HTR-8/SVneo (cell line): ENCODE measurements at regions not wholly inside any gene's neighbourhood (a gene's known extent, or its start where the extent isn't known, plus 50 kb on each side); places are given as distances from the start of the nearest gene placed in this dataset.
"Not testable (repeated sequence)": the region's sequence is repeated elsewhere in the genome, so short reads cannot be mapped to it uniquely, and the experiment has no call there.

Source experiments
- DNase-seq: peaks from one replicate; pipeline ENCODE4 v3.0.0; 2011; ENCODE audit warnings: low spot score, mixed read lengths; ENCODE audit not compliant: insufficient read length
- FAIRE-seq: peaks from 2 replicates; lab custom pipeline; 2011; peaks lifted over from hg19 to GRCh38; lab: Jason Lieb, UNC

DNA sequence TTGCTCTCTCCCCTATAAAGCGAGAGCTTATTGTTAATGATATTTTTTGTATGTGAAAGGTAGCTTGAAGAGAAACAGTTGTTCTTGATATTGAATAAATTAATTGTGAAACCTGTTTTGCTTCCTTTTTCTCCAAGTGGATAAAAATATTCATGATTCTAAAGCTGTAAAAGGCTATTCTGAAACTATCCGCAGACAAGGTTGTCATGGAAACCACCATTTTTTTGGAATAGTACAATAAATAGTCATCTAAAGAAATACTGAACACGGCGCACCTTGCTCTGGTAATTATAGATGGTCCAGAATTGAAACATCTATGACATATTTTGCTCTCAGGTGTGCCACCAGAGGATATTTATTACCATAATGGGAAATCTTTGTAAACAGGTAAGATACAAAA is 1103.0 kb upstream of the SLC39A10 start:
- no peak for FAIRE-seq
- DNase-seq, result no peak

- FAIRE-seq (no peak), DNase-seq (no peak)
Measured at GRCh38 chr2:194550702-194551101, 1106.3 kb upstream of the SLC39A10 start.

DNA sequence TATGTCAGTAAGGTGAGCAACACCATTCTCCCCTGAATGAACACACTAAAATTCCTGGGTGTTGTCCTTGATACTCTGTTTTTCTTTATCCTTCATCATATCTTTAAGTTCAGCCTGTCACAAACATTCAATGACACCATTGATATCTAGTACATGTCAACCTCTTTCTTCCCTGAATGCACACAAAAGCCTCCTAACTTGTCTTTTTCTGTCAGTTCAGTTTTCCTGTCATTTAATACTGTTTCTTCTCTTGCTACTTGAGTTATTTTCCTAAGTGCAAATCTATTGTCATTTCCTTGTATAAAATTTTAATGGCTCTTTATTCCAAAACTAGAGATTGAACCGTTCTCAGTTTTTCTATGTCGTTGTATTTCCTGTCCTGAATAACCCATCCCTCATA is 1107.6 kb upstream of the SLC39A10 start:
- no peak for DNase-seq
- FAIRE-seq, result no peak

GRCh38 chr2:194545978-194546377 is 1111.0 kb upstream of the SLC39A10 start:
- no peak for FAIRE-seq
- no peak for DNase-seq

DNA sequence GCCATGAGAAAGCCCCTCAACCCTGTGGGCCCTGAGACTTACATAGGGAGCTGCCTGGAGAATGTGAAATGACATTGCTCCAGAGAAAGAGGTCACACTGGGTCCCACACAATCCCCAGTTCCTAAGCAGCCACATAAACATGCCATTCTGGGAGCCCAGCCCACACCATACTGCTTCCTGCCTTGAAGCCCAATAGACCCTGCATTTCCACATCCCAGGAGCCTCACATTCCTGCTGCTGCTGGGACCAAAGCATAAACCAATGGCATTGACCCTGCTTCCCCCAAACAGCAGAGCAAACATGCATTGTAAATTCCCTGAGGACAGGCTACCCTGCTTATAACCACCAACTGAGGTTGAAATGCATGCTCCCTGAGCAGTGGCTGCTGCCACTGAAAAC is 1117.6 kb upstream of the SLC39A10 start:
- no peak for DNase-seq
- FAIRE-seq, result no peak

GRCh38 chr2:194526121-194526520 is 1130.9 kb upstream of the SLC39A10 start:
- no peak for DNase-seq
- no peak for FAIRE-seq

GRCh38 chr2:194514281-194514680 is 1142.7 kb upstream of the SLC39A10 start:
- DNase-seq, result no peak
- no peak for FAIRE-seq

DNA sequence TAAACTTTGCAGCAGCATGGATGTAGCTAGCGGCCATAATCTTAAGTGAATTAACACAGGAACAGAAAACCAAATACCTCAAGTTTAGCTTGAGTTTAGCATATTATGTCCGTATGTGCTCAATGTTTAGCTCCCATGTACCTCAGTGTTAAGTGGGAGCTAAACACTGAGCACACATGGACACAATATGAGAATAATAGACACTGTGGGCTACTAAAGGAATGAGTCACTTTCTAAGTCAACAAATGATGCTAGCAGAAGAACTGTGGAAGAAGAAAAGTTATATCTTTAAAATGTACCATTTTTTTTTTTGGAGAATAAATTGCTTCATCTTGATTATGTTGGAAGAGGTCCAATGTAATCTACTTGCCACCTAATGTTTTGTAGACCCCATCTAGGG is 1146.0 kb upstream of the SLC39A10 start:
- FAIRE-seq, result peak; percentile 89

GRCh38 chr2:194504876-194505275 is 1152.2 kb upstream of the SLC39A10 start:
- FAIRE-seq, DNase-seq: not testable (repeated sequence)

More for the DNA sequence above, 1146.0 kb upstream of the SLC39A10 start:
- not testable (repeated sequence) for DNase-seq

DNA sequence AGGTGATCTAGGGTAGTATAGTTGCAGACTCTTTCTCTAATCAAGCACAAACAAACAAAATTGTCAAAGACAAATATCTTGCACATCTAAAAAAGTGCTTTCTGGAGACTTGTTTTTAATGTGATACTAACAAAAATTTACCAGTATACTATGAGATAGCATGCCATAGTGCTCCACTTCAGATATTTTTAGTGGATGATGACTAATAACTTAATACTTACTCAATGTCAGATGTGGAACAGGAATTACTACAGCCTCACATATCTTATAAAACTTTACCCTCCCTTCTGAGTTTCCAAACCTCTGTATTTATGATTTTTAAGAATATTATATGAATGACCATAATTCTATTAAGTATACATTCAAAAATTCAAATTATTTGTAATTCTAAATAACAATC is 1162.0 kb upstream of the SLC39A10 start:
- FAIRE-seq, result no peak
- no peak for DNase-seq

DNA sequence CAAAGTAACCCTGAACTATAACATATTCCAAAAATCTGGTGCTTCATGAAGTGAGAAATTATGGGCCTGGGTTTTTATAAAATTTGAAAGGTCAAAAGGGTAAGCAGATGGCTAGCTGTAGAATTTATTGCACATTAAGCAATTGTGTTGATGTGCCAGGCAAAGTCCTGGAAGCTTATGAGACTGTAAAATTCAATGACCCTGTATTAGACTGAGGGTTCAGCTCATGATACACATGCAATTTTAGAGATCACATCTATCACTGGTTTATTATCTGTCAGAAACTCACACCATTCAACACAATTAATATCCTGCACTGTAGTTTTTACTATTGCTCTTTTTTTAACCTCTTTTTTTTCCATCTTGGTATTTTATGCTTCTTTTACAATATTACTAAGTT is 1162.6 kb upstream of the SLC39A10 start:
- DNase-seq, result no peak
- FAIRE-seq, result no peak

- no peak for DNase-seq
- FAIRE-seq, result peak; percentile 26
Measured at GRCh38 chr2:194491409-194492115, 1165.5 kb upstream of the SLC39A10 start.

DNA sequence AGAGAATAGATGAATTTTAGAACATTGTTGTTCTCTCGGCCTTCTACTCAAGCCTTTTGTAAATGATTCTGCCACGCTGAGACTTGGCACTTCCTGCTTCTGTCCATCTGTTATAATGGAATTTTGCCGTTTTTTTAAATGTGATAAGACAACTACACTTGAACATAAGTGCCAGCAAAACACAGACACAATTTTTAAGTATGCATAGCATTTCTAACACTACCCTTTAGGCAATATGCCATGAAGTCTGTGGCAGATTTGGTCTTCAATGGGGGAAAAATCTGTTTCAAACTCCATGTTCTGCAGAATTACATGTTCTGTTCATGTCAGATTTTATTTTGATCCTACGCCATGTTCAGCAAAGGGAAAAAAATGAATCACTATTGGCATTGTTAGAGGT is 1170.7 kb upstream of the SLC39A10 start:
- no peak for DNase-seq
- no peak for FAIRE-seq

- FAIRE-seq (no peak), DNase-seq (no peak)
Measured at GRCh38 chr2:194483041-194483440, 1174.0 kb upstream of the SLC39A10 start.

- no peak for DNase-seq
- no peak for FAIRE-seq
Measured at GRCh38 chr2:194465641-194466040, 1191.4 kb upstream of the SLC39A10 start.

DNA sequence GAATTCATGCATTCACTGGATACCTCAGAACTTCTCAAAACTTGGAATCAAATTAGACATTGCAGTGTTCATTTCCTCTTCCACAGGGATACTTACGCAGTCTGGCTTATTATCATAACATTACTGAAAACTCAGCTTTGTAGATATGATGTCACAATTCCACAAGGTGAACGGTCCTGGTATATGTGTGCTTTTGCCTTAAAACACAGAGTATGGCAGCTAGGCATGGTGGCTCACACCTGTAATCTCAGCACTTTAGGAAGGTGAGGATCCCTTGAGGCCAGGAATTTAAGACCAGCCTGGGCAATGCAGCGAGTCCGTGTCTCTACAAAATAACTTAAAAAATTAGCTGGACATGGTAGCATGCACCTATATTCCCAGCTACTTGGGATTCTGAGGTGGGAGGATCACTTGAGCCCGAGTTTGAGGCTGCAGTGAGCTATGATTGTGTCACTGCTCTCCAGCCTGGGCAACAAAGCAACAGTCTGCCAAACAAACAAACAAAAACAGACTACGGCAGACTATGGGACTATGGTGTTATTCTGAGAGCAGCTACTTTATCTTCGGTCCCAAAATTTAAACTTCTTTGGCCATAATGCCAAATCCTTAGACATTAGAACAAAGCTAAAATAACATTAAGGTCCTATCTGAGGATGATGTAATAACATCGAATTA is 1191.9 kb upstream of the SLC39A10 start:
- peak; percentile 13 for FAIRE-seq
- DNase-seq, result no peak

DNA sequence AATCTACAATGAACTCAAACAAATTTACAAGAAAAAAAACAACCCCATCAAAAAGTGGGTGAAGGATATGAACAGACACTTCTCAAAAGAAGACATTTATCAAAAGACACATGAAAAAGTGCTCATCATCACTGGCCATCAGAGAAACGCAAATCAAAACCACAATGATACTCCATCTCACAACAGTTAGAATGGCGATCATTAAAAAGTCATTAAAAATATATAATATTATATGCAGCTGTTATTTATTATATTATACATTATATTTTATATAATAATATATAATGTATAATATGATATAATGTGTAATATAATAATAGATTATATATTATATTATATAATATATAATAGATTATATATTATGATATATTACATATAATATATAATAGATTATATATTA is 1194.1 kb upstream of the SLC39A10 start:
- not testable (repeated sequence) for DNase-seq, FAIRE-seq

DNA sequence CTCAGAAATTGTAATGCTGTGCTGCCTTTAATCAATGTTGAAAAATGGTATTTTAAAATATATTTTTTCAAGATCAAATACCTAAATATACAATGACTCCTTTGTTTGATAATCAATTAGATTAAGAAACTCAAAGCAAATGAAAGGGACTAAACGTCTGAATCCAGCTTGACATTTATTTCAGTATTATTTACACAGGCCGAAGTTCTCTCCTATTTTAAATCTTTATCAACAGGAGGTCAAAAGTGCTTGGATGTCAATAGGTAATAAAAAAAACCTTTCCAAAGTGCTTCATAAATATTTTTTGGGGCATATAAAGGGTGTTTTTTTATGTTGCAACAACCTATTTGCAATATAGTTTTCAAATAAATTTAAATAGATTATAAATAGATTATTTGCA is 1201.7 kb upstream of the SLC39A10 start:
- DNase-seq, result no peak
- no peak for FAIRE-seq

DNA sequence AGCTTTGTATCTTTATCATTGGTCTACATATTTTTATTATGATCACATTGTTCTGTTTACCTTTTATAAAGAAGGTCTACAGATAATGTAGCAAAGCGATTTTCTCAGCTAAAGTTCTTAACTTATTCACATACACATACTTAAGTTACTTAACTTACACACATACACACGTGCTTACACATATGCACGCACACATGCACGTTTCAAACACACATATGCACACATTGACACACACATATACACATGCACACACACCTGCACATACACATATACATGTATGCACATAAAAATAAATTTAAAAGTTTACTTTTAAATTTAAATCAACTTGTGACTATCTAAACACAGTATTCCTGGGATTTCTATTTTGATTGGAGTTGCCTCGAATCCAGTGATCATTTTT is 1204.5 kb upstream of the SLC39A10 start:
- DNase-seq (no peak), FAIRE-seq (no peak)

DNA sequence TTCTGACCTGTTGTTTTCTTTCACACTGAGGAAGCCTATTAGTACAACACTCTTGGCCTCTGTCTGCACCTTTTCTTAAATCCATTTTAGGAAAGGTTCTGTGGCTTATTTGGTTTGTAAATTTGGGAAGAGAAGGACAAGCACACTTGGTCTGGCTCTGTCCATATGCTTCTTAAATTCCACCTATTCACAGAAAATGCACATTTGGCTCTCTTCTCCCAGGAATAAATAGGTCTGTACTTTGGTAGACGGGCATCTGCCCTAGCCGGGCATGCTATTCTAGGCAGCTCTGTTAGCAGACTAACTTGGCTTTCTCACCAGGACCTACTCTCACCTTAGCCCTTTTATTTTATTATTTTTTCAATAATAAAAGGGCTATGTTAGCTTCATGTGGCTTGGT is 1211.8 kb upstream of the SLC39A10 start:
- DNase-seq (no peak), FAIRE-seq (no peak)

GRCh38 chr2:194443926-194444325 is 1213.1 kb upstream of the SLC39A10 start:
- FAIRE-seq (no peak), DNase-seq (no peak)

GRCh38 chr2:194424683-194425209 is 1232.3 kb upstream of the SLC39A10 start:
- FAIRE-seq, result no peak
- no peak for DNase-seq
